SK-N-SH treated with all-trans-retinoic acid at 6 μM for 48 hours (cell line): ENCODE measurements at regions not wholly inside any gene's neighbourhood (a gene's known extent, or its start where the extent isn't known, plus 50 kb on each side); places are given as distances from the start of the nearest gene placed in this dataset.

ENCODE experiments used
- ATAC-seq: fragments of 200-7000 bp; cut with Tn5 transposase; 3 replicates; pipeline ENCODE4 v1.9.1; 2020; ENCODE audit warnings: mild to moderate bottlenecking, moderate library complexity
- ARNTL ChIP-seq: fragments of 450-650 bp; formaldehyde crosslinking; IDR thresholded peaks from 2 replicates; pipeline ENCODE4 v1.5.0; 2020; ENCODE audit warnings: low read depth, mild to moderate bottlenecking, moderate library complexity, borderline replicate concordance
- BACH2 ChIP-seq: fragments of 250-450 bp; sonication (Bioruptor Pico); IDR thresholded peaks from 2 replicates; pipeline ENCODE4 v1.9.0; 2021; ENCODE audit warnings: mild to moderate bottlenecking, borderline replicate concordance
- CREB5 ChIP-seq: fragments of 250-450 bp; sonication (Bioruptor Pico); IDR thresholded peaks from 2 replicates; pipeline ENCODE4 v1.5.1; 2020; ENCODE audit warnings: low read depth, mild to moderate bottlenecking, moderate library complexity
- CSDC2 ChIP-seq: fragments of 250-450 bp; sonication (Bioruptor Pico); IDR thresholded peaks from 2 replicates; pipeline ENCODE4 v1.5.0; 2020; ENCODE audit warnings: mild to moderate bottlenecking, moderate library complexity
- CSRNP3 ChIP-seq: fragments of 250-450 bp; sonication (Bioruptor Pico); IDR thresholded peaks from 2 replicates; pipeline ENCODE4 v1.5.1; 2021; ENCODE audit warnings: mild to moderate bottlenecking, moderate library complexity
- ESRRG ChIP-seq: fragments of 250-450 bp; sonication (Bioruptor Pico); IDR thresholded peaks from 2 replicates; pipeline ENCODE4 v1.6.1; 2021; ENCODE audit warnings: mild to moderate bottlenecking
- GLIS3 ChIP-seq: fragments of 250-450 bp; sonication (Bioruptor Pico); IDR thresholded peaks from 2 replicates; pipeline ENCODE4 v1.5.0; 2020; ENCODE audit warnings: mild to moderate bottlenecking, moderate library complexity
- ISL1 ChIP-seq: fragments of 250-450 bp; sonication (Bioruptor Pico); IDR thresholded peaks from 2 replicates; pipeline ENCODE4 v2.1.2; 2022; ENCODE audit warnings: mild to moderate bottlenecking, moderate library complexity
- PATZ1 ChIP-seq: fragments of 250-450 bp; sonication (Bioruptor Pico); IDR thresholded peaks from 2 replicates; pipeline ENCODE4 v1.8.0; 2020; ENCODE audit warnings: mild to moderate bottlenecking, moderate library complexity, borderline replicate concordance
- POU6F1 ChIP-seq: fragments of 250-450 bp; sonication (Bioruptor Pico); IDR thresholded peaks from 2 replicates; pipeline ENCODE4 v1.8.0; 2021; ENCODE audit warnings: low read depth, mild to moderate bottlenecking, moderate library complexity, borderline replicate concordance
- PPARA ChIP-seq: fragments of 250-450 bp; sonication (Bioruptor Pico); IDR thresholded peaks from 2 replicates; pipeline ENCODE4 v1.5.0; 2020; ENCODE audit warnings: mild to moderate bottlenecking, borderline replicate concordance
- RARB ChIP-seq: fragments of 250-450 bp; sonication (Bioruptor Pico); IDR thresholded peaks from 2 replicates; pipeline ENCODE4 v1.8.0; 2021; ENCODE audit warnings: mild to moderate bottlenecking, moderate library complexity
- SNAI2 ChIP-seq: fragments of 250-450 bp; sonication (Bioruptor Pico); IDR thresholded peaks from 2 replicates; pipeline ENCODE4 v1.5.0; 2020; ENCODE audit warnings: mild to moderate bottlenecking, moderate library complexity
- TCF4 ChIP-seq: fragments of 250-450 bp; sonication (Bioruptor Pico); IDR thresholded peaks from 2 replicates; pipeline ENCODE4 v1.8.0; 2021; ENCODE audit warnings: mild to moderate bottlenecking, moderate library complexity, borderline replicate concordance
- TOX ChIP-seq: fragments of 250-450 bp; sonication (Bioruptor Pico); IDR thresholded peaks from 2 replicates; pipeline ENCODE4 v1.8.0; 2021; ENCODE audit warnings: mild to moderate bottlenecking, moderate library complexity, borderline replicate concordance
- TSHZ2 ChIP-seq: fragments of 250-450 bp; sonication (Bioruptor Pico); IDR thresholded peaks from 2 replicates; pipeline ENCODE4 v1.5.0; 2020; ENCODE audit warnings: mild to moderate bottlenecking, moderate library complexity
- ZFP3 ChIP-seq: fragments of 250-450 bp; sonication (Bioruptor Pico); IDR thresholded peaks from 2 replicates; pipeline ENCODE4 v1.5.0; 2020; ENCODE audit warnings: mild to moderate bottlenecking, moderate library complexity
- ZFP30 ChIP-seq: fragments of 450-650 bp; formaldehyde crosslinking; IDR thresholded peaks from 2 replicates; pipeline ENCODE4 v1.5.0; 2022; ENCODE audit warnings: mild to moderate bottlenecking, moderate library complexity
- ZNF565 ChIP-seq: fragments of 450-650 bp; formaldehyde crosslinking; conservative IDR thresholded peaks from 2 replicates; pipeline ENCODE4 v1.5.0; 2020; ENCODE audit warnings: low read depth, mild to moderate bottlenecking, moderate library complexity
- ZNF70 ChIP-seq: fragments of 450-650 bp; formaldehyde crosslinking; IDR thresholded peaks from 2 replicates; pipeline ENCODE4 v1.5.0; 2020; ENCODE audit warnings: mild to moderate bottlenecking, moderate library complexity
- ZNF8 ChIP-seq: fragments of 450-650 bp; formaldehyde crosslinking; IDR thresholded peaks from 2 replicates; pipeline ENCODE4 v1.5.0; 2020; ENCODE audit warnings: mild to moderate bottlenecking, moderate library complexity

GRCh38 chr7:138287549-138287948 lies 172.5 kb upstream of the TRIM24 start:
- TF ChIP-seq TSHZ2 (CRISPR knock-in tag): no peak
- TF ChIP-seq RARB: no peak
- TF ChIP-seq CSDC2: no peak
- TF ChIP-seq TCF4: no peak
- no peak for TF ChIP-seq ZNF565 (CRISPR knock-in tag)
- no peak for TF ChIP-seq BACH2 (CRISPR knock-in tag)
- ATAC-seq: no peak

GRCh38 chr7:138289082-138289481 lies 171.0 kb upstream of the TRIM24 start:
- no peak for TF ChIP-seq ZNF70 (CRISPR knock-in tag)
- TF ChIP-seq ZFP30: no peak
- no peak for TF ChIP-seq GLIS3 (CRISPR knock-in tag)
- no peak for TF ChIP-seq ZFP3 (CRISPR knock-in tag)
- no peak for TF ChIP-seq PATZ1 (CRISPR knock-in tag)
- no peak for TF ChIP-seq BACH2 (CRISPR knock-in tag)
- no peak for TF ChIP-seq PPARA (CRISPR knock-in tag)
- TF ChIP-seq ZNF565 (CRISPR knock-in tag): no peak
- no peak for TF ChIP-seq RARB
- no peak for TF ChIP-seq CREB5
- TF ChIP-seq SNAI2: no peak
- TF ChIP-seq ARNTL: no peak
- no peak for TF ChIP-seq ZNF8 (CRISPR knock-in tag)
- TF ChIP-seq ISL1 (CRISPR knock-in tag): no peak
- TF ChIP-seq TOX: no peak
- TF ChIP-seq CSDC2: no peak
- no peak for TF ChIP-seq CSRNP3
- TF ChIP-seq ESRRG: no peak
- no peak for TF ChIP-seq TSHZ2 (CRISPR knock-in tag)
- no peak for TF ChIP-seq TCF4
- ATAC-seq: no peak

GRCh38 chr7:138289864-138290263 lies 170.2 kb upstream of the TRIM24 start:
- TF ChIP-seq TCF4: no peak
- TF ChIP-seq ZNF565 (CRISPR knock-in tag): no peak
- no peak for TF ChIP-seq CSRNP3
- no peak for TF ChIP-seq PPARA (CRISPR knock-in tag)
- no peak for TF ChIP-seq ARNTL
- TF ChIP-seq ZNF70 (CRISPR knock-in tag): no peak
- TF ChIP-seq GLIS3 (CRISPR knock-in tag): no peak
- TF ChIP-seq PATZ1 (CRISPR knock-in tag): no peak
- no peak for TF ChIP-seq CSDC2
- TF ChIP-seq POU6F1: no peak
- TF ChIP-seq BACH2 (CRISPR knock-in tag): no peak
- TF ChIP-seq ZFP30: no peak
- TF ChIP-seq ESRRG: no peak
- no peak for TF ChIP-seq SNAI2
- no peak for TF ChIP-seq ISL1 (CRISPR knock-in tag)
- no peak for ATAC-seq
